Midbrain (tissue), 1 donor: ENCODE measurements at regions not wholly inside any gene's neighbourhood (a gene's known extent, or its start where the extent isn't known, plus 50 kb on each side); places are given as distances from the start of the nearest gene placed in this dataset.

Experiments
- DNase-seq: peaks from one replicate; lab custom pipeline; 2025; lab: John Stamatoyannopoulos, UW

- DNase-seq: no peak
Observed at GRCh38 chr5:35430381-35431162, 187.1 kb upstream of the SPEF2 start.

DNA sequence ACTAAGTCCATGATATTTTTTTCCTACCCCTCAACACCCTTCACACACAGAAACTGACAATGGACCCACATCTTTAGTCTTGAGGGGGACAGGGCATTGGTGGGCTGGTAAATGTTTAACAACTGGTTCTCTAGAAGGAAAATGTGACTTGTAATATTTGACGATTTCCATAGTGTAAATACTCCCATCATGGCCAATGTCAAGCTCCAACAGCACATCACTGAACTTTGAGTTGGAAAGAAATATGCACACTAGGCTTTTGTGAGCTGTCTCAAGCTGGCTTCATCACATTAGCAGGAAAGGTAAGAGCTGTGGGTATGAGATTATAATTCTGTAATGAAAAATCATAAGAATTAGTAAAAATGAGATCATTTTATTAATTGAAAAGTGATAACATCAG lies 189.9 kb upstream of the PRLR start:
- DNase-seq: no peak

DNA sequence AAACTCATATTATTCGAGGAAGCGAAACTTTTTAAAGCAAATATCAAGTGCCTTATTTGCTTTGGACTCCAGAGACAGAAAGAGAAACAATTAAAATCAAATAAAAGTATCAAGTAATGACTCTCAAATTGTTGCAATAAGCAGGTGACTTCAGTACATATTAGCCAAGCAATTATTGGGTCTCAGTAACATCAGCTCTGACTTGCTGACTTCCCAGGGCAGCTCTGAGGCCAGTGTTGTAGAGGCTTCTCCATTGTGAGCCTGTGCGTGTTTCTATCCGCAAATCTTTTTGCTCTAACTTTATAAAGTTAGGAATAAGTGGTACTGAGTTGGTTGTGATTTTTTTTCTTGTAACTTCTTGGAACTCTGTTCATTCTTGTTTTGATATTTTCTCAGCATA lies 186.8 kb upstream of the PRLR start:
- no peak for DNase-seq

DNA sequence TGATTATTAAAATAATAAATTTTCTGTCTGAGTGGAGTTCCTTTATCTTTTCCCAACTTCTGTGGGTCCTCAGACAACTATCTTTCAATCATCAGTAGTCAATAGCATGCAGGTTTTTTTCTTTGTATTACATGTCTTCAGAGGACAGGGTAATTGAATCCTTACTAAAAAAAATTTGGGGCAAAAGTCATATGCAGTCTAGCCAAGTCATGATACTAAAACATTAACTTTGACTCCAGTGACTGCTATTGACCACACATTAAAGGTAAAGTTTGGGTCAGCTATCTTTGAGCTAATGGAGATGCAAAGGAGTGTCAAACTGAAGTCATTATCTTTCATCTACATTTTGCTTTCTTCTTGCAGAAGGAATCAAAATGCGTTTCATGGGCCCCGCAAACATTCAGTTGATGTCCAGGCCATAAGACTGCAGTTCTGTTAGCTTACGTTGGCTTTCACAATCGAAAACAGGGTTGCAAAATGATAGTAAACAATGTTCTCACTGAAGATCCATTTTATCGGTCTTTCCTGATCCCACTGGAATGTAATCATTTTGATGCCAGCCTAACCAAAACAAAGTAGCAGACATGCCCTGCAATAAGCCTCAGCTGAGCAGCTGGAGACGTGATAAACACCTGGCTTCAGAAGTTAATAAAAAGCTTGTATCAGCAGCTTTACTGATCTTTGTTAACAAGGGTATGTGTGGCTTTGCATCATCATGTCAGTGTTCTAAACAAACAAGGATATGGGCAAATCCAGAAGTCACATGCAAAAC lies 186.1 kb upstream of the PRLR start:
- DNase-seq: no peak

DNA sequence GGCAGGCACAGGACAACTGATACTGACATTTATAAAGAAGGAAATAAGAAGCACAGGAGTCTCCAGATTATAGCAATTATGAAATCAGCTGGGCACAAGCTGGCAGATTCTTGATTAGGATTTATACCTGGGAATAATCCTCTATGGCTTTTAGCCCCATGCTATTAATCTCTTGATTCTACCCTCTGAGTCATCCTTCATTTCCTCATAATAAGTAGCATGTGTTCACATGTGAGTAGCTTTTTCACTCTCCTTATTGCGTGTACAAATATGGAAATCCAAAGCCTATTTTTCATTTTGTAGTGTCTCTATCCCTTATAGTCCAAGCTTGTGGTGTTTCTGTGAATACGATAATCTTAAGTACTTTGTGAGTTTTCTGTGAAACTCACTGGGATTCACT lies 185.0 kb upstream of the PRLR start:
- no peak for DNase-seq

- no peak for DNase-seq
Observed at GRCh38 chr5:35409361-35409760, 179.1 kb upstream of the PRLR start.

DNA sequence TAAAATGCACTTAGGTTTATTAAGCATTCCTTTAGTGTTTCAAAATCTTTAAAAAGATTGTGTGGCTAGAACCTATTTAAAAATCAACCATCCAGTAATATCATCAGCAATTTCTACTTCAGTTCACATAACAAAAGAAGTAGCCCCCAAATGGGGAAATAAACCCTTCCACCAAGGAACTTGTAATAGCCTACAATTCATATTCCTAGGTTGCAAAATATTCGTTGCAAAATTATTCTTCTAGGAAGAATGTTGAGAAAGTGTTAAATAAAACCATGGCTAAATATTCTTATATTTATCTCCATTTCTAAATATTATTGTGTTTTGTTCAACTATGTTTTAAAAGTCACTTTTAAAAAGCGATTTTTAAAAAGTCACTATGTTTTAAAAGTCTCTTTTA lies 177.9 kb upstream of the PRLR start:
- DNase-seq: no peak

GRCh38 chr5:35407697-35408096 lies 177.4 kb upstream of the PRLR start:
- no peak for DNase-seq

DNA sequence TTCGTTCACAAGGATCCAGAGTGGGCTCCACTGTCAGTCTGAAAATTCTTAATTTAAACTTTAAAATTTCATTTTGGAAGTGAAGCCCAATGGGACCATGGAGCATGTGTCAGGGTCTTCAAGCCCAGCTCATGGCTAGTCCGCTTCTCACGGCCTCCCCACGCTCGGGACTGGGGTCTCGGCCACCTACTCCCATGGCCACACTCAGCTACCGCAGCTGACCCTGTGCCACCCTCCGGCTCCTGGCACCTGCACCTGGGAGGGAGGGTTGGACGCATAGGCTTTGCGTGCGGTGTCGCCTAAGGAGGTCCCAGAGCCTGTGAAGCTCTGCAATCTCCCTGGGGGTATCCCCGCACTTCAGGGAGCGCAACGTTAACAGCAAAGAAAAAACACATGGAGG lies 175.7 kb upstream of the PRLR start:
- DNase-seq: no peak

- no peak for DNase-seq
Observed at GRCh38 chr5:35404701-35405100, 174.4 kb upstream of the PRLR start.

DNA sequence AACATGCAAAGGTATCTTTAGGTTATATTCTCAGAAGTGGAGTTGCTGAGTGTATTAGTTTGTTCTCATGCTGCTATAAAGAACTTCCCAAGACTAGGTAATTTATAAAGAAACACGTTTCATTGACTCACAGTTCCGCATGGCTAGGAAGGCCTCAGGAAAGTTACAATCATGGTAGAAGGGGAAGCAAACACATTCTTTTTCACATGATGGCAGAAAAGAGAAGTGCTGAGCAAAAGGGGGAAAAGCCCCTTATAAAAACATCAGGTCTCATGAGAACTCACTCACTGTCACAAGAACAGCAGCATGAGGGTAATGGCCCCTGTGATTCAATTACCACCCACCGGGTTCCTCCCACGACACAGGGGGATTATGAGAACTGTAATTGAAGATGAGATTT lies 163.6 kb upstream of the PRLR start:
- no peak for DNase-seq

DNA sequence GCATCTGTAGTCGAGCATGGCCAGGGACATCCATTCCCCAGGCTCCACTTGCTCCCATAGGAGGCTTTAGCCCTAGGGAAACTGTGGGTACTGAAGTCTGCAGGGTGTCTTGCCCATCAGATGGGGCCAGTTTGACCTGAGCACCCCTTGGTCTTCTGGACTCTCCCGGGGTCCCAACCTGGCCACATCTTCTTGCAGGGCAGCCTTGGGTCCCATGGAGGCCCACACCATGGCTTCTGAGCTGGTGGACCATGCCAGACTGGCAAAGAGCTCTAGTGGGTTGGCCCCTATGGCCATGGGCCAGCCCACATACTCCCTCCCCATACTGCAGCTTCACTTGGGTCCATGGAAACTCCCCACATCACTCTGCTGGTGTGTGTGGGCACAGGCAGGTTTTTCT lies 154.4 kb upstream of the PRLR start:
- DNase-seq: no peak

DNA sequence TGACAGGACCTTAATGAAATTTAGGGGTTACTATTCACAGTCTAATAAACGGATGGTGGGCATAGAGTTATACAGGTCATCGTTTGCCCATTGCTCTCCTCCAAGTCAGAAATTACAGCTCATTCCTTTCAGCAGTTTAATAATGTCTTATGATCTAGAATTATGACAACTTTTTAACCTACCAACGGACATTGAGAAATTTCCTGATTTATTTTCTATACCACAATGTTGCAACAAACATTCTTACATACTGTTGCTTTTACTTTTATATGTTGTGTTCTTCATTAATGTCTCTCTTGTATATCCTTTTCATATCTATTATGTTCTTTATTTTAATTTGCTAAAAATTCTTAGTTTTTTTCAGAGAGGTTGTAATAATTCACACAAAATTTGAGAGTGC lies 152.8 kb upstream of the PRLR start:
- DNase-seq: no peak

GRCh38 chr5:35377653-35378052 lies 147.4 kb upstream of the PRLR start:
- DNase-seq: no peak

DNA sequence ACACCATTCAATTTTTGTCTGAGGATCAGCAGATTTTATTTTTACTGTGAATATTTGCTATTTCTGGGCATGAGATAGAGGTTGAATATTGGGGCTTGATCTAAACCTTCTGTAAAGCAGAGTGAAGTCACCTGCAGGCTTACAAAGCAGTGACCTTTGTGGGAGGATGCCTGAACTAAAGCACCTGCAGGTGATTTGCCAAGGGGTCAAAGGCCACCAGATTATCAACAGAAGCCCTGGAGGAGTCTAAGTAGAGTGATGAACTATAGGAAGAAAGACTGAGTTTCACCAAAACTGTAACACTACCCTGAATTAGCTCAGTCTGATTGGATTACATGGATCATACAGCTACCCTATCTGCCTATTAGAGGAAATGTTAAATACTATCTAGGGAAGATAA lies 144.3 kb upstream of the PRLR start:
- no peak for DNase-seq

GRCh38 chr5:35373249-35373648 lies 143.0 kb upstream of the PRLR start:
- no peak for DNase-seq

DNA sequence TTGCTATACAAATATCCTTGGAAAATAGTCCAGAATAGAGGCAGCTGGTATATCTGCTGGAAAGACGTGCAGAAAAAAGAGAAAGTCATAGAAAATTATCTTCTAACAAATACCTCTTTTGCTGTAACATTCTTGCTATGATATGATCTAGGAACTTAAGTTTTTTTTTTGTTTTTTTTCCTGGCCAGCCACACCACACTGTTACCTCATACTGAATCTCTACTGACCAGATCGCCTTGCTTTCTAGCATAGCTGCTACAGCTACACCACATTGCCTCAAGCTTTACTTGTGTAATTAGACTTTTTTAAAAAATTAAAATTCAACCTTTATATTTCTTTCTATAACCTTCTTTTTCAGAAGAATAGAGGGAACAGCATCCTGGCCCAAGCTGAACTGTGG lies 142.2 kb upstream of the PRLR start:
- DNase-seq: no peak

DNA sequence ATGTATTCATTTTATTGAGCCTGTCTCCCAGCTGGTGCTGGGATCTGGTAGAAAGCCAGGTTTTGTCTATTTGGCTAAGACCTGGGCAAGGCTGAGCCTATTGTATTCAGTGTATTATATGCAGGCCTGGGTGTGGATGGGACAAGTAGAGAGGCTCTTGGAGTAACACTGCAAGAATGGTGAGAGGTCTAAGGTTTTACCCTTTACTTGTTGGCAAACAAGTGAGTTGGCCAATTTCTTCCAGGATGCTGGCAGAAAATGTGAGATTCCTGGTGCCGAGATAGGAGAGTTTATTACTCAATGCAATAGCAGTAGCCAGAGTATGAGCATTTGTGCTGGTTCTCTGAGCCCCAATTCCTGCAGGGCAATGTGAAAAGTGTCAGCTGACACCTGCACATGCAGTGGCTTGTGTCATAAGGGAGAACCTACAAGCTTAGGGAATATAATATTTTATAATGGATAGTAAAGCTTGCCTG lies 141.7 kb upstream of the PRLR start:
- no peak for DNase-seq

GRCh38 chr5:35370871-35371270 lies 140.6 kb upstream of the PRLR start:
- no peak for DNase-seq

GRCh38 chr5:35369965-35370790 lies 139.9 kb upstream of the PRLR start:
- no peak for DNase-seq

DNA sequence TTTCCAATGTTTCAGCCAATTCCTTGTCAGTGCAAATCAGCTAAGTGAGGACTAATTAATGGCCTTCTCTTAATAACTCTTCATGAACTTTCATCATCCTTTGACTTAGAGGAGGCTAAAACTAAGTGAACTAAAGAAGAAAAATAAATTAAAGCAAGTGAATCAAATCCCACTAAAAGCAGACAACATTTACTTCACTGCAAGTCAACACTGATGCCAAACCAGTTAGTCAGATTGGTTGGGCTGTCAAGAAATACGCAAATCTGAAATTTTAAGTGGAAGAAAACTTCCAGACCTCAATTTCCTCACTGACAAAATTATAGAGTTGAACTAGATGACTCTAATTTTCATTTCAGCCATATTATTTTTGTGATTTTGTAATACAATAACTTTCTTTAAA lies 137.2 kb upstream of the PRLR start:
- no peak for DNase-seq

DNA sequence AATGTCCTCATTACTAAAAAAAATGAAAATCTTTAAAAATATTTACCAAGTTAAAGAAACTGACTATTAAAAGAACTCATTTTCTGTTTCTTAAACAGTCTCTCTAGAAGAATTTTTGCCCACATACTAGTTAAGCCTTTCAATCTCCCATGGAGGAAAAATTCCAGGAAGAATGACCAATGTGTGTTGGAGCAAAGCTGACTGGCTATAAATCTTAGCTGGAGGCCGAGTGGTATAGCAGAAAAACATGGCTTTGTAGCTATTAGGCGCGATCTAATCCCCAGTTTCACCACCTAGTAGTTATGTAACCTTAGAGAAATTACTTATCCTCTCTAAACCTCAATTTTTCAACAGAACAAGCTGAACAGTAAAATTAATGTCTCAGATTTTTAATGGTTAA lies 135.5 kb upstream of the PRLR start:
- no peak for DNase-seq

GRCh38 chr5:35364350-35364749 lies 134.1 kb upstream of the PRLR start:
- DNase-seq: no peak
